ENCODE measurements at regions not wholly inside any gene's neighbourhood (a gene's known extent, or its start where the extent isn't known, plus 50 kb on each side); places are given as distances from the start of the nearest gene placed in this dataset.

- Histone ChIP-seq H3K27me3 (no peaks in the 10 kb centered on the region), H3K4me3 (no peak overlapping the region), H3K27ac (no peak overlapping the region), H3K9me3 (no peaks in the 10 kb centered on the region), H3K36me3 (no peaks in the 10 kb centered on the region), H3K4me1 (ENCODE audit: insufficient read depth) (no peaks in the 10 kb centered on the region)
- TF ChIP-seq POLR2A (IDR thresholded peaks at IDR 0.05) = no peak
- TF ChIP-seq, protein P1, sequence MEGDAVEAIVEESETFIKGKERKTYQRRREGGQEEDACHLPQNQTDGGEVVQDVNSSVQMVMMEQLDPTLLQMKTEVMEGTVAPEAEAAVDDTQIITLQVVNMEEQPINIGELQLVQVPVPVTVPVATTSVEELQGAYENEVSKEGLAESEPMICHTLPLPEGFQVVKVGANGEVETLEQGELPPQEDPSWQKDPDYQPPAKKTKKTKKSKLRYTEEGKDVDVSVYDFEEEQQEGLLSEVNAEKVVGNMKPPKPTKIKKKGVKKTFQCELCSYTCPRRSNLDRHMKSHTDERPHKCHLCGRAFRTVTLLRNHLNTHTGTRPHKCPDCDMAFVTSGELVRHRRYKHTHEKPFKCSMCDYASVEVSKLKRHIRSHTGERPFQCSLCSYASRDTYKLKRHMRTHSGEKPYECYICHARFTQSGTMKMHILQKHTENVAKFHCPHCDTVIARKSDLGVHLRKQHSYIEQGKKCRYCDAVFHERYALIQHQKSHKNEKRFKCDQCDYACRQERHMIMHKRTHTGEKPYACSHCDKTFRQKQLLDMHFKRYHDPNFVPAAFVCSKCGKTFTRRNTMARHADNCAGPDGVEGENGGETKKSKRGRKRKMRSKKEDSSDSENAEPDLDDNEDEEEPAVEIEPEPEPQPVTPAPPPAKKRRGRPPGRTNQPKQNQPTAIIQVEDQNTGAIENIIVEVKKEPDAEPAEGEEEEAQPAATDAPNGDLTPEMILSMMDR (IDR thresholded peaks at IDR 0.05) = no peak
- TF ChIP-seq EP300 (IDR thresholded peaks at IDR 0.05) = no peak
- WGBS, 3 donors = 91 to 95% (median 91%) methylated on average over 3 of the region's 3 CpGs
- intact Hi-C loops (cut with DNase I) = no loop called here
- DNase-seq = no peak
Observed at GRCh38 chr2:64393383-64394010, 60.5 kb upstream of the LGALSL start.

- no peak overlapping the region for H3K27ac ChIP-seq
- intact Hi-C loops (cut with DNase I) = no loop called here
- no peak for TF ChIP-seq POLR2A (IDR thresholded peaks at IDR 0.05)
- TF ChIP-seq EP300 (IDR thresholded peaks at IDR 0.05) = no peak
Observed at GRCh38 chr2:64394153-64394552, 59.8 kb upstream of the LGALSL start.

GRCh38 chr2:64396001-64396400 lies 58.0 kb upstream of the LGALSL start:
- no peak for DNase-seq
- Histone ChIP-seq H3K27me3 (no peaks in the 10 kb centered on the region), H3K36me3 (no peaks in the 10 kb centered on the region), H3K9me3 (no peaks in the 10 kb centered on the region), H3K4me1 (ENCODE audit: insufficient read depth) (no peaks in the 10 kb centered on the region), H3K4me3 (no peak overlapping the region), H3K27ac (no peak overlapping the region)
- 97 to 99% (median 97%) methylated on average over 5 of the region's 5 CpGs for whole genome bisulfite sequencing, 3 donors
- TF ChIP-seq POLR2A (IDR thresholded peaks at IDR 0.05) (no peak), EP300 (IDR thresholded peaks at IDR 0.05) (no peak)
- TF ChIP-seq, protein P1 (IDR thresholded peaks at IDR 0.05) = no peak
- intact Hi-C loops (cut with DNase I) = no loop called here

More at GRCh38 chr2:64394153-64394552, 59.8 kb upstream of the LGALSL start:
- DNase-seq = no peak
- Histone ChIP-seq H3K36me3 (no peaks in the 10 kb centered on the region), H3K4me1 (ENCODE audit: insufficient read depth) (no peaks in the 10 kb centered on the region), H3K27me3 (no peaks in the 10 kb centered on the region), H3K4me3 (no peak overlapping the region), H3K9me3 (no peaks in the 10 kb centered on the region)
- WGBS, 3 donors = 95 to 97% (median 95%) methylated on average over 3 of the region's 3 CpGs

GRCh38 chr2:64396551-64396950 lies 57.4 kb upstream of the LGALSL start:
- TF ChIP-seq POLR2A (IDR thresholded peaks at IDR 0.05) (no peak), EP300 (IDR thresholded peaks at IDR 0.05) (no peak)
- TF ChIP-seq, protein P1 (IDR thresholded peaks at IDR 0.05) = no peak
- H3K27ac ChIP-seq = no peak overlapping the region
- no peaks in the 10 kb centered on the region for H3K36me3 ChIP-seq
- DNase-seq = no peak
- no peaks in the 10 kb centered on the region for H3K9me3 ChIP-seq
- 95 to 99% (median 98%) methylated on average over 2 of the region's 2 CpGs for WGBS, 3 donors
- no peaks in the 10 kb centered on the region for H3K4me1 ChIP-seq (ENCODE audit: insufficient read depth)
- H3K27me3 ChIP-seq = no peaks in the 10 kb centered on the region
- intact Hi-C loops (cut with DNase I) = no loop called here
- no peak overlapping the region for H3K4me3 ChIP-seq

DNA sequence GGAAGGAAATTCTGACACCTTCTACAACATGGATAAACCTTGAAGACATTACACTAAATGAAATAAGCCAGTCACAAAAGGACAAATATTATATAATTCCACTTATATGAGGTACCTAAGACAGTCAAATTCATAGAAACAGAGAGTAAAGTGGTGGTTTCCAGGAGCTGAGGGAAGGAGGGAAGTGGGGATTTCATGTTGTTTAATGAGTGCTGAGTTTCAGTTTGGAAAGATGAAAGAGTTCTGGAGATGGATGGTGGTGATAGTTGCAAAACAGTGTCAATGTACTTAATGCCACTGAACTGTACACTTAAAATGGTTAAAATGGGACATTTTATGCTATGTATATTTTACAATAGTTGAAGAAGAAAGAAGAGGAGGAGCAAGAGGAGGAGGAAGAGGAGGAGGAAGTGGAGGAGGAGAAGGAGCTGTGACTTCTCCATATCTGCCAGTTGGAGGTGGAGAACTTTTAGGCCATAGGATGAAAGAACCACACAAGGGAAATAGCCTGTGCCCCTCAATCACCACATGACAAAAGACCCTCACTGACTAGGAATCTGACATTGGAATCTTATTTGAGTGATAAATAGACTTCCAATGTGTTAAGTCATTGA lies 55.3 kb upstream of the LGALSL start:
- Histone ChIP-seq H3K4me1 (ENCODE audit: insufficient read depth) (peaks cover 4% of the 10 kb centered on the region), H3K4me3 (no peak overlapping the region), H3K27me3 (no peaks in the 10 kb centered on the region), H3K9me3 (no peaks in the 10 kb centered on the region), H3K27ac (no peak overlapping the region), H3K36me3 (no peaks in the 10 kb centered on the region)
- intact Hi-C loops (cut with DNase I) = no loop called here
- no peak for DNase-seq
- TF ChIP-seq, protein P1 (IDR thresholded peaks at IDR 0.05) = no peak
- no peak for TF ChIP-seq POLR2A (IDR thresholded peaks at IDR 0.05)
- TF ChIP-seq EP300 (IDR thresholded peaks at IDR 0.05) = no peak
